Keratinocyte (primary cell): ENCODE measurements at regions not wholly inside any gene's neighbourhood (a gene's known extent, or its start where the extent isn't known, plus 50 kb on each side); places are given as distances from the start of the nearest gene placed in this dataset.

ENCODE experiments used
- DNase-seq: peaks from one replicate; pipeline ENCODE4 v3.0.0-alpha.2; 2011; ENCODE audit warnings: low read depth, missing footprints, low spot score
- FAIRE-seq: peaks from 2 replicates; lab custom pipeline; 2011; peaks lifted over from hg19 to GRCh38; lab: Jason Lieb, UNC
- H2AFZ ChIP-seq: 2 replicates; pipeline ENCODE4 v1.6.0; 2012; ENCODE audit warnings: low read length, control low read depth, inconsistent platforms; ENCODE audit not compliant: control insufficient read depth
- H3K27ac ChIP-seq: 2 replicates; pipeline ENCODE4 v1.5.1; 2011; ENCODE audit warnings: low read length; ENCODE audit not compliant: control insufficient read depth, insufficient read depth
- H3K27me3 ChIP-seq: 3 replicates; pipeline ENCODE4 v1.6.0; 2011; ENCODE audit warnings: low read length; ENCODE audit not compliant: control insufficient read depth, insufficient read depth; ENCODE audit errors: extremely low read depth
- H3K36me3 ChIP-seq, 2 experiments: 2 replicates in 1 of 2; 3 replicates in 1 of 2; pipeline ENCODE4 v1.5.1; 2011; ENCODE audit warnings: low read length in 2 of 2, mild to moderate bottlenecking in 1 of 2; ENCODE audit not compliant: control insufficient read depth in 2 of 2, insufficient read depth in 2 of 2; ENCODE audit errors: extremely low read depth in 1 of 2
- H3K4me1 ChIP-seq: 3 replicates; pipeline ENCODE4 v1.5.1; 2011; ENCODE audit warnings: low read length; ENCODE audit not compliant: control insufficient read depth, insufficient read depth; ENCODE audit errors: extremely low read depth
- H3K4me2 ChIP-seq: 3 replicates; pipeline ENCODE4 v1.6.0; 2011; ENCODE audit warnings: low read depth, low read length; ENCODE audit not compliant: control insufficient read depth, insufficient read depth; ENCODE audit errors: extremely low read depth
- H3K4me3 ChIP-seq, 3 experiments: fragments of 200-600 bp in 1 of 3; sonication (generic) in 1 of 3; 2 replicates in 2 of 3; 3 replicates in 1 of 3; pipeline ENCODE4 v1.5.1; 2011 to 2016; ENCODE audit warnings: low read length in 3 of 3, mild to moderate bottlenecking in 3 of 3, control low read depth in 2 of 3, inconsistent platforms in 1 of 3, low read depth in 1 of 3, mixed read lengths in 1 of 3, mixed run types in 1 of 3, moderate library complexity in 1 of 3; ENCODE audit not compliant: control insufficient read depth in 2 of 3, insufficient read depth in 2 of 3; ENCODE audit errors: extremely low read depth in 1 of 3
- H3K79me2 ChIP-seq: 2 replicates; pipeline ENCODE4 v1.6.0; 2012; ENCODE audit warnings: low read length; ENCODE audit not compliant: control insufficient read depth, insufficient read depth
- H3K9ac ChIP-seq: 3 replicates; pipeline ENCODE4 v1.6.0; 2011; ENCODE audit warnings: low read length; ENCODE audit not compliant: control insufficient read depth, insufficient read depth; ENCODE audit errors: extremely low read depth
- H3K9me1 ChIP-seq: 3 replicates; pipeline ENCODE4 v1.6.0; 2011; ENCODE audit warnings: low read length; ENCODE audit not compliant: control insufficient read depth, insufficient read depth; ENCODE audit errors: extremely low read depth
- H3K9me3 ChIP-seq: 2 replicates; pipeline ENCODE4 v1.5.1; 2012; ENCODE audit warnings: low read depth, low read length; ENCODE audit not compliant: control insufficient read depth
- H4K20me1 ChIP-seq: 3 replicates; pipeline ENCODE4 v1.6.0; 2011; ENCODE audit warnings: low read length; ENCODE audit not compliant: control insufficient read depth, insufficient read depth; ENCODE audit errors: extremely low read depth
- CTCF ChIP-seq, 3 experiments: IDR thresholded peaks in 1 of 3; conservative IDR thresholded peaks in 1 of 3; optimal IDR thresholded peaks in 1 of 3; 2 replicates in 2 of 3; 3 replicates in 1 of 3; pipeline versions ENCODE3 to v1.5.1; 2011; ENCODE audit warnings: low read length in 3 of 3, mild to moderate bottlenecking in 3 of 3, moderate library complexity in 2 of 3, control low read depth in 1 of 3, inconsistent platforms in 1 of 3; ENCODE audit not compliant: insufficient read depth in 2 of 3; ENCODE audit errors: extremely low read depth in 1 of 3
- EZH2 ChIP-seq: IDR thresholded peaks from one replicate; pipeline ENCODE4 v1.6.1; 2012; ENCODE audit warnings: inconsistent platforms, mild to moderate bottlenecking, low read length, moderate library complexity
- dilution Hi-C: fragments of 300-500 bp; cut with MboI; formaldehyde crosslinking; loops from one replicate; pipeline ENCODE4 v1.7.0; 2020; ENCODE audit warnings: low sequenced_read_pairs; ENCODE audit not compliant: extremely low pct_ligation_motif_present

GRCh38 chr14:61129168-61129745 lies 148.2 kb downstream of the SLC38A6 start:
- dilution Hi-C loops = no loop called here
- Histone ChIP-seq H3K9me3 (no peaks in the 10 kb centered on the region), H3K27ac (no peak overlapping the region)

GRCh38 chr14:61128382-61129167 lies 147.5 kb downstream of the SLC38A6 start:
- H3K4me1 ChIP-seq = peaks cover 10% of the 10 kb centered on the region
- DNase-seq = no peak
- no peak for FAIRE-seq
- dilution Hi-C loops = no loop called here
- no peaks in the 10 kb centered on the region for H4K20me1 ChIP-seq
- H3K4me3 ChIP-seq = no peak overlapping the region
- H3K27ac ChIP-seq = no peak overlapping the region
- no peaks in the 10 kb centered on the region for H3K9me3 ChIP-seq
- H3K9ac ChIP-seq = no peak overlapping the region
- H3K79me2 ChIP-seq = no peaks in the 10 kb centered on the region
- H3K36me3 ChIP-seq = no peaks in the 10 kb centered on the region
- peak overlapping the region; percentile 57 for H2AFZ ChIP-seq
- H3K27me3 ChIP-seq = no peaks in the 10 kb centered on the region
- H3K9me1 ChIP-seq = no peaks in the 10 kb centered on the region
- TF ChIP-seq EZH2 = no peak
- no peak for TF ChIP-seq CTCF (optimal IDR thresholded peaks at IDR 0.05 in 1 of 3, IDR thresholded peaks at IDR 0.05 in 1 of 3, conservative IDR thresholded peaks at IDR 0.05 in 1 of 3; ENCODE audit: extremely low read depth in 1 of 3, insufficient read depth in 2 of 3, low read length in 3 of 3)
- H3K4me2 ChIP-seq = no peak overlapping the region

More at GRCh38 chr14:61129168-61129745, 148.2 kb downstream of the SLC38A6 start:
- Histone ChIP-seq H3K9me1 (no peaks in the 10 kb centered on the region), H3K27me3 (no peaks in the 10 kb centered on the region), H2AFZ (peak overlapping the region; percentile 5), H3K4me3 (no peak overlapping the region), H3K4me2 (no peak overlapping the region), H3K9ac (no peak overlapping the region), H3K4me1 (peaks cover 10% of the 10 kb centered on the region), H4K20me1 (no peaks in the 10 kb centered on the region), H3K36me3 (no peaks in the 10 kb centered on the region), H3K79me2 (no peaks in the 10 kb centered on the region)
- peak; percentile 28 for DNase-seq
- no peak for TF ChIP-seq CTCF (optimal IDR thresholded peaks at IDR 0.05 in 1 of 3, IDR thresholded peaks at IDR 0.05 in 1 of 3, conservative IDR thresholded peaks at IDR 0.05 in 1 of 3; ENCODE audit: extremely low read depth in 1 of 3, insufficient read depth in 2 of 3, low read length in 3 of 3)
- TF ChIP-seq EZH2 = no peak
- FAIRE-seq = peak; percentile 83
